NB4 (cell line): ENCODE measurements at regions not wholly inside any gene's neighbourhood (a gene's known extent, or its start where the extent isn't known, plus 50 kb on each side); places are given as distances from the start of the nearest gene placed in this dataset.
"Not testable (repeated sequence)": the region's sequence is repeated elsewhere in the genome, so short reads cannot be mapped to it uniquely, and the experiment has no call there.

ENCODE experiments used
- DNase-seq: peaks from one replicate; pipeline ENCODE4 v3.0.0; 2010; ENCODE audit warnings: low read depth
- H3K4me3 ChIP-seq: one replicate; pipeline ENCODE4 v1.5.1; 2011; ENCODE audit warnings: mild to moderate bottlenecking, low read depth, low read length, moderate library complexity
- MYC ChIP-seq: IDR thresholded peaks from 2 replicates; pipeline ENCODE4 v1.6.1; 2011; ENCODE audit warnings: low read depth, low read length
- POLR2A ChIP-seq: IDR thresholded peaks from 2 replicates; pipeline ENCODE4 v1.6.1; 2011; ENCODE audit warnings: mild to moderate bottlenecking; ENCODE audit not compliant: insufficient read length; ENCODE audit errors: extremely low read depth
- TF ChIP-seq, protein P1 (sequence below): IDR thresholded peaks from one replicate; pipeline ENCODE4 v1.5.1; 2012; ENCODE audit warnings: low read depth, low read length
- TF ChIP-seq, protein P2 (sequence below): IDR thresholded peaks from 2 replicates; pipeline ENCODE4 v1.6.1; 2011; ENCODE audit warnings: low read depth, low read length

DNA sequence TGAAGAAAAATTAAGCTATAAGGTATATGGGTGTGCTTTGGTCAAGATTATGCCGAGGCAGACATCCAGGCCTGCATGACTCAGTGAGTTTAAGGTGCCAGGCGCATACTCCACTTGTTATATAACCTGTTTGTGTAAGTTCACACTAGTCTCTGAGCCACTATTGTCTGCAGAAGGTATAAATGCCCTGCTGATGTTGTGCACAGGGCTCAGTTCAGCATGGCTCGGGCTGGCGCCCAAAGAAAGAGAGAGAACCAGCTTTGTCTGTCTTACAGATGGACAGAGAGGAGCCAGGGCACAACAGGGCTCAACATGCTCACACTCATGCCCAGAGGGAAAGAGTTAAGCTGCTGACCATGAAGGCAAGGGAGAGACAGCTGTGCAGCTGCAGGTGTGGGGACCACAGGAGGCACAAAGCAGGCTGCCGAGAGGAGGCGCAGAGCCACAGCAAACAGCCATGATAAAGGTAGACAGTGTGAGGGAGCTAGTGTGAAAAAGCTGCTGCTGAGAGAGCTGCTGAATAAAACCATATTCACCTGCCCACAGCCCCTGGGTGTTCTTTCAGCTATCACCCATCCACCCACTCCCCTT is 1587.6 kb upstream of the C9orf72 start:
- DNase-seq: no peak
- TF ChIP-seq MYC: no peak
- no peak overlapping the region for H3K4me3 ChIP-seq

DNA sequence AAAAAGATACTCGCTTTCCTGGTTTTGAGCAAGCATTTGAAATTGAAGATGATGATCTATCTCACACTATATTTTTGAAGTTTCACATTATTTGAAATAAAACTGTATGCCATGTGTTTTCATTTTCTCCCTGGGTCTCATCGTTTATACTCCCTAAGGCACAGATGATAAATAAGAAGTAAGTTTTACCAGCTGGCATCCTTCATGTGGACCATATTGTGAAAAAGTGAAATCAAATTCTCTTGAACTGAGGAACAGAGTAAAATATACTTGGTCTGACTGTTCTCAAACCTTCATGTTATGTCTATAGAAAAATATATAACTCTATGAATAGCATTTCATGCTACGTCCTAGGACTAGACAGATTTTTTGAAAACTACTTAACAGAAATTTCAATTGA is 1600.9 kb upstream of the C9orf72 start:
- no peak for DNase-seq
- TF ChIP-seq MYC (no peak), POLR2A (no peak)
- TF ChIP-seq, protein P1, sequence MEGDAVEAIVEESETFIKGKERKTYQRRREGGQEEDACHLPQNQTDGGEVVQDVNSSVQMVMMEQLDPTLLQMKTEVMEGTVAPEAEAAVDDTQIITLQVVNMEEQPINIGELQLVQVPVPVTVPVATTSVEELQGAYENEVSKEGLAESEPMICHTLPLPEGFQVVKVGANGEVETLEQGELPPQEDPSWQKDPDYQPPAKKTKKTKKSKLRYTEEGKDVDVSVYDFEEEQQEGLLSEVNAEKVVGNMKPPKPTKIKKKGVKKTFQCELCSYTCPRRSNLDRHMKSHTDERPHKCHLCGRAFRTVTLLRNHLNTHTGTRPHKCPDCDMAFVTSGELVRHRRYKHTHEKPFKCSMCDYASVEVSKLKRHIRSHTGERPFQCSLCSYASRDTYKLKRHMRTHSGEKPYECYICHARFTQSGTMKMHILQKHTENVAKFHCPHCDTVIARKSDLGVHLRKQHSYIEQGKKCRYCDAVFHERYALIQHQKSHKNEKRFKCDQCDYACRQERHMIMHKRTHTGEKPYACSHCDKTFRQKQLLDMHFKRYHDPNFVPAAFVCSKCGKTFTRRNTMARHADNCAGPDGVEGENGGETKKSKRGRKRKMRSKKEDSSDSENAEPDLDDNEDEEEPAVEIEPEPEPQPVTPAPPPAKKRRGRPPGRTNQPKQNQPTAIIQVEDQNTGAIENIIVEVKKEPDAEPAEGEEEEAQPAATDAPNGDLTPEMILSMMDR: no peak
- TF ChIP-seq, protein P2, sequence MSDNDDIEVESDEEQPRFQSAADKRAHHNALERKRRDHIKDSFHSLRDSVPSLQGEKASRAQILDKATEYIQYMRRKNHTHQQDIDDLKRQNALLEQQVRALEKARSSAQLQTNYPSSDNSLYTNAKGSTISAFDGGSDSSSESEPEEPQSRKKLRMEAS: no peak
- H3K4me3 ChIP-seq: no peak overlapping the region

DNA sequence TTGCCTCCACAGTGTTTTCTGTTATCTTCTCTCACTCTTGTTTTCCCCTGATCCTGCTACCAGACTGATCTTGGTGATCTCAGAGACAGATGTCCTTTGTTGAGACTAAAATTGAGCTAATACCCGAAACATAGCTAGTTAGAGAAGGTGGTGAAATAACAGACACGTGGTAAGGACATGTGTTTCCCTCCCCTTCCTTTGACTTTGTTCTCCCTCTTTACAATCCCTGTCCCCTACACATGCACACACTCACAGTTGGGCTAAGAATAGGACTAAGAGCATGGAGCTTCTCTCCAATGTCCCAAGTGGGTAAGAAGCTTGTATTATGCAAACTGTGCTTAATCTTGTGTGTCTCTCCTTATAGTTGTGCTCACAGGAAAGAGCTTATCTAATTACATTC is 1603.0 kb upstream of the C9orf72 start:
- TF ChIP-seq MYC (no peak), POLR2A (no peak)
- TF ChIP-seq, protein P1: no peak
- TF ChIP-seq, protein P2: no peak
- no peak overlapping the region for H3K4me3 ChIP-seq
- no peak for DNase-seq

DNA sequence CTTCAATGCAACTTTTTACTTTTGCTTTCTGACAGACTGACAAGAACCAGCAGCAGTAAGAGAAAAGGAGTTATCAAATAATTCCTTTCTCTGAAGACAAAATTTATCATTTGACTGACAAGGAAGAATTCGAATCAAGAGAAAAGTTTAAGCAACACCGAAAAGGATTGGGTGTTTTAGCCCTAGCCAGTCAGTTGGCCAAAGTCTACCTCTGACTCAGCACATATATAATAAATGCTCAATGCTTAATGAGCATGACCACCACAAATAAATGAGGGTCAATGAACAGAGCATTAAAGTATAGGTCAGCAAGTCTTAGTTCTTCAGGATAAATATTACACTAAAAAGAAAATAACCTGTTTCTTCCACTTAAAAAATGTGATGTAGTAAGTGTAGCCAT is 1603.5 kb upstream of the C9orf72 start:
- no peak for DNase-seq
- TF ChIP-seq POLR2A: no peak
- TF ChIP-seq MYC: no peak
- TF ChIP-seq, protein P2: no peak
- TF ChIP-seq, protein P1: no peak
- H3K4me3 ChIP-seq: no peak overlapping the region

DNA sequence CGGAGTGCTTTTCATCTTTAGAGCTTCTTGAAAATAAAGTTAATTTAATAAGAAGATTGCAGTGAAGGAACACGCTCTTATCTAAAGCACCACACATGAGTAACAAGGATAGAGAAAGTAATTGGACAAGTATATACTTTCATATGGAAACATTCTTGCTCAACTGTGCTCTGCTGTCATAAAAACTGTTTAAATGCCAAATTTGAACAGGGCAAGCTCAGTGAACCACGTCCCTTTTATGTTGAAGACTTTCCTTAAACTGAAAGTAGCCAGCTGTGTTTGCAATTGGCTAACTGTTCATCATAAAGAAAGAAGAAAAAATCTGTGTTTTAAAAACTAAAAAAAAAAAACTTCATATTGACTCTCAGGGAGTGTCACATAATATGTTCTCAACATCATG is 1610.7 kb upstream of the C9orf72 start:
- TF ChIP-seq, protein P1: no peak
- TF ChIP-seq, protein P2: no peak
- TF ChIP-seq MYC (no peak), POLR2A (no peak)
- H3K4me3 ChIP-seq: no peak overlapping the region
- DNase-seq: no peak

DNA sequence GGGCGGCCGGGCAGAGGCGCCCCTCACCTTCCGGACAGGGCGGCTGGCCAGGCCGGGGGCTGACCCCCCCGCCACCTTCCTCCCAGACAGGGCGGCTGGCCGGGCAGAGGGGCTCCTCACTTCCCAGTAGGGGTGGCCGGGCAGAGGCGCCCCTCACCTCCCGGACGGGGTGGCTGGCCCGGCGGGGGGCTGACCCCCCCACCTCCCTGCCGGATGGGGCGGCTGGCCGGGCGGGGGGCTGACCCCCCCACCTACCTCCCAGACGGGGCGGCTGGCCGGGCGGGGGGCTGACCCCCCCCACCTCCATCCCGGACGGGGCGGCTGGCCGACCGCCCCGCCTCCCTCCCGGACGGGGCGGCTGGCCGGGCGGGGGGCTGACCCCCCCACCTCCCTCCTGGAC is 1615.5 kb upstream of the C9orf72 start:
- H3K4me3 ChIP-seq, DNase-seq: not testable (repeated sequence)

DNA sequence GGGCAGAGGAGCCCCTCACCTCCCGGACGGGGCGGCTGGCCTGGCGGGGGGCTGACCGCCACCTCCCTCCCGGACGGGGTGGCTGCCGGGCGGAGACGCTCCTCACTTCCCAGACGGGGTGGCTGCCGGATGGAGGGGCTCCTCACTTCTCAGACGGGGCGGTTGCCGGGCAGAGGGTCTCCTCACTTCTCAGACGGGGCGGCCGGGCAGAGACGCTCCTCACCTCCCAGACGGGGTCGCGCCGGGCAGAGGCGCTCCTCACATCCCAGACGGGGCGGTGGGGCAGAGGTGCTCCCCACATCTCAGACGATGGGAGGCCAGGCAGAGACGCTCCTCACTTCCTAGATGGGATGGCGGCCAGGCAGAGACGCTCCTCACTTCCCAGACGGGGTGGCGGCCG is 1615.9 kb upstream of the C9orf72 start:
- H3K4me3 ChIP-seq, DNase-seq: not testable (repeated sequence)
